Stomach (tissue), 8 donors: ENCODE measurements at regions not wholly inside any gene's neighbourhood (a gene's known extent, or its start where the extent isn't known, plus 50 kb on each side); places are given as distances from the start of the nearest gene placed in this dataset.

Experiments
- DNase-seq, 2 donors: peaks; one replicate each; pipeline versions ENCODE4 v3.0.0 to v3.0.0-alpha.2; 2013 to 2019
- H3K27ac ChIP-seq, 5 donors: fragments of 200-600 bp in 4 of 5; sonication (generic) in 4 of 5; one replicate each; pipeline ENCODE4 v1.5.1; 2013 to 2019; ENCODE audit warnings: mild to moderate bottlenecking in 1 of 5, moderate library complexity in 1 of 5
- H3K27me3 ChIP-seq, 3 donors: fragments of 200-600 bp; sonication (generic); one replicate each; pipeline ENCODE4 v1.5.1; 2017 to 2019; ENCODE audit warnings: mixed run types in 1 of 3
- H3K36me3 ChIP-seq, 4 donors: fragments of 200-600 bp; sonication (generic); 1 replicate in 3 of 4; 2 replicates in 1 of 4; pipeline ENCODE4 v1.5.1; 2016 to 2019
- H3K4me1 ChIP-seq, 4 donors: fragments of 200-600 bp; sonication (generic); one replicate each; pipeline ENCODE4 v1.5.1; 2016 to 2019
- H3K4me3 ChIP-seq, 4 donors: fragments of 200-600 bp; sonication (generic) in 3 of 4; one replicate each; pipeline ENCODE4 v1.5.1; 2016 to 2019; ENCODE audit warnings: mild to moderate bottlenecking in 1 of 4
- H3K9me3 ChIP-seq, 4 donors: fragments of 200-600 bp; sonication (generic); one replicate each; pipeline ENCODE4 v1.5.1; 2016 to 2019
- CTCF ChIP-seq, 7 experiments: fragments of 450-650 bp in 4 of 7; fragments of 200-600 bp in 3 of 7; sonication (generic) in 3 of 7; IDR thresholded peaks; one replicate each; pipeline ENCODE4 v1.5.1; 2016 to 2019; ENCODE audit warnings: antibody characterized with exemption in 7 of 7, control low read depth in 2 of 7, mild to moderate bottlenecking in 1 of 7
- EP300 ChIP-seq: sonication (generic); formaldehyde crosslinking; IDR thresholded peaks from one replicate; pipeline ENCODE4 v1.6.1; 2017; ENCODE audit warnings: antibody characterized with exemption
- POLR2A ChIP-seq, 4 donors: fragments of 450-650 bp; IDR thresholded peaks; one replicate each; pipeline ENCODE4 v1.6.1; 2016; ENCODE audit warnings: antibody characterized with exemption in 4 of 4, control low read depth in 2 of 4, mild to moderate bottlenecking in 1 of 4, moderate library complexity in 1 of 4
- POLR2AphosphoS5 ChIP-seq, 3 donors: sonication (generic); formaldehyde crosslinking; IDR thresholded peaks; one replicate each; pipeline ENCODE4 v1.6.1; 2016; ENCODE audit warnings: antibody characterized with exemption in 3 of 3
- WGBS, 5 donors: extraction: QIAGEN DNeasy Blood & Tissue Kit in 3 of 5; methylation state at CpG; one replicate each; pipeline versions ENCODE4 v1.1.5 to v1.1.7; 2013 to 2018; 5-methylcytosine and 5-hydroxymethylcytosine counted together
- intact Hi-C: fragments of 100-400 bp; cut with DNase I; formaldehyde crosslinking; loops from one replicate; pipeline ENCODE4 v1.15.1; 2023; ENCODE audit warnings: low total_unique reads
- donor health status: healthy with polysubstance abuse.
- donor health status: Bipolar disorder and iron deficiency.
- donor health status: healthy.

- peak overlapping the region in 4 of 5 donors; percentile 64 to 81 (median 76) for H3K27ac ChIP-seq
- H3K4me1 ChIP-seq = peaks cover 0 to 16% (median 0%) of the 10 kb centered on the region in 4 donors
- H3K27me3 ChIP-seq = no peaks in the 10 kb centered on the region
- no peak overlapping the region for H3K4me3 ChIP-seq
- intact Hi-C loops = no loop called here
- H3K36me3 ChIP-seq = no peaks in the 10 kb centered on the region
- WGBS, 5 donors = 80 to 91% (median 88%) methylated on average over 2 of the region's 2 CpGs
- DNase-seq = no peak
- no peak for TF ChIP-seq POLR2AphosphoS5 (IDR thresholded peaks at IDR 0.05)
- TF ChIP-seq EP300 = no peak
- TF ChIP-seq CTCF (IDR thresholded peaks at IDR 0.05) = no peak
- TF ChIP-seq POLR2A (IDR thresholded peaks at IDR 0.05) = no peak
- no peaks in the 10 kb centered on the region for H3K9me3 ChIP-seq
Measured at GRCh38 chr11:112363527-112363926, 102.9 kb upstream of the PLET1 start.

GRCh38 chr11:112364962-112365481 is 104.4 kb upstream of the PLET1 start:
- peak; percentile 69 to 92 (median 74) for TF ChIP-seq POLR2AphosphoS5 (IDR thresholded peaks at IDR 0.05)
- no peak for TF ChIP-seq POLR2A (IDR thresholded peaks at IDR 0.05)
- peak; percentile 66 for TF ChIP-seq EP300
- Histone ChIP-seq H3K27me3 (no peaks in the 10 kb centered on the region), H3K4me3 (no peak overlapping the region), H3K36me3 (no peaks in the 10 kb centered on the region), H3K4me1 (peaks cover 0 to 16% (median 0%) of the 10 kb centered on the region in 4 donors), H3K9me3 (no peaks in the 10 kb centered on the region), H3K27ac (peak overlapping the region; percentile 37 to 81 (median 73))
- intact Hi-C loops = no loop called here
- peak in 1 of 2 donors; percentile 75 for DNase-seq
- 62 to 82% (median 72%) methylated on average over 7 of the region's 7 CpGs for WGBS, 5 donors

- intact Hi-C loops = no loop called here
- WGBS, 5 donors = 85 to 98% (median 96%) methylated on average over 4 of the region's 4 CpGs
- H3K27me3 ChIP-seq = no peaks in the 10 kb centered on the region
- no peak overlapping the region for H3K4me3 ChIP-seq
- no peak for DNase-seq
- peak overlapping the region; percentile 23 to 81 (median 73) for H3K27ac ChIP-seq
- no peaks in the 10 kb centered on the region for H3K9me3 ChIP-seq
- peaks cover 0 to 16% (median 0%) of the 10 kb centered on the region in 4 donors for H3K4me1 ChIP-seq
- H3K36me3 ChIP-seq = no peaks in the 10 kb centered on the region
- TF ChIP-seq EP300 = no peak
- TF ChIP-seq POLR2A (IDR thresholded peaks at IDR 0.05) = no peak
- no peak for TF ChIP-seq CTCF (IDR thresholded peaks at IDR 0.05)
- TF ChIP-seq POLR2AphosphoS5 (IDR thresholded peaks at IDR 0.05) = no peak
Measured at GRCh38 chr11:112366012-112366411, 105.4 kb upstream of the PLET1 start.

- no peak for DNase-seq
- TF ChIP-seq POLR2AphosphoS5 (IDR thresholded peaks at IDR 0.05) (peak in 2 of 3 donors; percentile 45 to 64), POLR2A (IDR thresholded peaks at IDR 0.05) (no peak), CTCF (IDR thresholded peaks at IDR 0.05) (no peak)
- H3K27me3 ChIP-seq = no peaks in the 10 kb centered on the region
- peak overlapping the region in 3 of 5 donors; percentile 64 to 81 (median 78) for H3K27ac ChIP-seq
- H3K36me3 ChIP-seq = no peaks in the 10 kb centered on the region
- WGBS, 5 donors = 66 to 94% (median 80%) methylated on average over 3 of the region's 3 CpGs
- peaks cover 0 to 16% (median 0%) of the 10 kb centered on the region in 4 donors for H3K4me1 ChIP-seq
- intact Hi-C loops = no loop called here
- no peak overlapping the region for H3K4me3 ChIP-seq
- H3K9me3 ChIP-seq = no peaks in the 10 kb centered on the region
Measured at GRCh38 chr11:112366777-112367176, 106.1 kb upstream of the PLET1 start.

- 71 to 82% (median 75%) methylated on average over 3 of the region's 3 CpGs for WGBS, 5 donors
- no peaks in the 10 kb centered on the region for H3K27me3 ChIP-seq
- H3K4me1 ChIP-seq = peaks cover 0 to 16% (median 0%) of the 10 kb centered on the region in 4 donors
- H3K36me3 ChIP-seq = no peaks in the 10 kb centered on the region
- intact Hi-C loops = no loop called here
- no peaks in the 10 kb centered on the region for H3K9me3 ChIP-seq
- no peak for TF ChIP-seq POLR2A (IDR thresholded peaks at IDR 0.05)
- TF ChIP-seq POLR2AphosphoS5 (IDR thresholded peaks at IDR 0.05) = no peak
- TF ChIP-seq EP300 = no peak
- TF ChIP-seq CTCF (IDR thresholded peaks at IDR 0.05) = no peak
- DNase-seq = no peak
- no peak overlapping the region for H3K4me3 ChIP-seq
- peak overlapping the region in 1 of 5 donors; percentile 32 for H3K27ac ChIP-seq
Measured at GRCh38 chr11:112367461-112367860, 106.8 kb upstream of the PLET1 start.
